ENCODE measurements at regions not wholly inside any gene's neighbourhood (a gene's known extent, or its start where the extent isn't known, plus 50 kb on each side); places are given as distances from the start of the nearest gene placed in this dataset.
"Not testable (repeated sequence)": the region's sequence is repeated elsewhere in the genome, so short reads cannot be mapped to it uniquely, and the experiment has no call there.

DNA sequence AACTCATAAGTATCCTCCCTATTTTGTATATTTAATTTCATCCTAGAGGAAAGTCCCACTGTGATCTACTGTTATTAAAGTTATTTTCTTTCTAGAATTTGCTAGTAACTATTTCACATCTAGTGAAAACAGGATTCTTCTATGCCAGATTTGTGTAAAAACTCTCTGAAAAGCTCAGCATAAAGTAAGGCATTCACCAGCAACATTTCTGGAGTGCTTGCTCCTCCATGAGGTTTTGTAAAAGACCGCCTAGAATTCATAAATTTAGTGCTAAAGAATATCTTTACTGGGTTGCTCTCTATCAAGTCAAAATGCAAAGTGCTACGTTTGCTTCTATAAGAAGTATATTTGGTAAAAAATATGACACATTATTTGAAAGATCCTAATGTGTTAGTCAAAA, 173.5 kb upstream of the IRAK1BP1 start:
- Histone ChIP-seq H3K27me3 (no peaks in the 10 kb centered on the region), H3K4me3 (no peak overlapping the region), H3K27ac (no peak overlapping the region), H3K9me3 (replicated peaks in 1 of 3) (no peaks in the 10 kb centered on the region), H3K36me3 (replicated peaks in 1 of 2) (no peaks in the 10 kb centered on the region), H3K4me1 (replicated peaks in 1 of 2) (no peaks in the 10 kb centered on the region)
- 53 to 65% (median 55%) methylated on average over 2 of the region's 2 CpGs for WGBS, 4 donors
- no peak for TF ChIP-seq CTCF (IDR thresholded peaks at IDR 0.05)
- no peak for TF ChIP-seq POLR2A (IDR thresholded peaks at IDR 0.05)
- DNase-seq: no peak
- intact Hi-C loops (cut with DNase I): no loop called here

GRCh38 chr6:78694628-78695027, 172.7 kb upstream of the IRAK1BP1 start:
- H3K27me3 ChIP-seq; H3K4me3 ChIP-seq; DNase-seq; H3K9me3 ChIP-seq (replicated peaks in 1 of 3); H3K36me3 ChIP-seq (replicated peaks in 1 of 2); intact Hi-C loops (cut with DNase I); H3K4me1 ChIP-seq (replicated peaks in 1 of 2); H3K27ac ChIP-seq: not testable (repeated sequence)
- WGBS, 4 donors: 49 to 78% (median 74%) methylated on average over 3 to 10 of the region's 10 CpGs

DNA sequence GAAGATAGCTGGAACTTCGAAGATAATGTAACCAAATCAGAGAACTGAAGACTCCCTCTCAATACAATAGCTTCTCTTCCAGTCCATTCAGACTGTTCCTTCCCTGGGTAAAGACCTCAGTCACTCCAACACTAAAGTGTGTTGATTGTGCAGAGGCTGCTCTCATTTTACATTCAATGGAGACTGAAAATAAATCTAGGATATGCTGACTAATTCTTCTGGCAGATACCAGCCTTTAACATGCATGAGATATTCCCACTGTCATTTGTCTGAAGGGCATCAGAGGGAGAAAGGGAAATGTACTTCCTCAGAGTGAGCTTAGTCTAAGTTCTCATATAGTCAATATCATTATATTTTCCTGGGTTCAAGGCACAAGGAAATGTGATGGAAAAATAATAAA, 166.4 kb upstream of the IRAK1BP1 start:
- 59 to 75% (median 72%) methylated on average over 1 of the region's 1 CpG for WGBS, 4 donors
- intact Hi-C loops (cut with DNase I): no loop called here
- H3K27ac ChIP-seq: no peak overlapping the region
- no peaks in the 10 kb centered on the region for H3K27me3 ChIP-seq
- no peak overlapping the region for H3K4me3 ChIP-seq
- TF ChIP-seq POLR2A (IDR thresholded peaks at IDR 0.05): no peak
- no peak for TF ChIP-seq CTCF (IDR thresholded peaks at IDR 0.05)
- H3K9me3 ChIP-seq (replicated peaks in 1 of 3): no peaks in the 10 kb centered on the region
- no peaks in the 10 kb centered on the region for H3K4me1 ChIP-seq (replicated peaks in 1 of 2)
- no peaks in the 10 kb centered on the region for H3K36me3 ChIP-seq (replicated peaks in 1 of 2)
- no peak for DNase-seq

DNA sequence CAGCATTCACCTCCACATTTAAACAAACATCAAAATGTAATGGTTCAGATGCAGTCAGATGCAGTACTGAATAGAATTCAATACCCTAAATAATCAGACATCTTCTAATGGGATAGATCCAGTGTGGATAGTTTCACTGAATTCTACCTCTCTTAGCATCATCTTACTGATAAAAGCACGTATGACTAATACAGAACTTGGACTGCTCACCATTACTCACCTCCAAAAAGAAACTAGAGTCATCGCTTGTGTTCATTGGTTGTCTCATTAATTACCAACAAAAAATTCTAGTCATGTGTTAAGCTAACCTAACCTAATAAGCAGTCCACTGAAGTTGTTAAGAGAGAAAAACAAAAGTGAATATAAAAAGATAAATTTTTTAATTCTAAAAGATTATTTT, 165.9 kb upstream of the IRAK1BP1 start:
- H3K4me3 ChIP-seq: no peak overlapping the region
- intact Hi-C loops (cut with DNase I): no loop called here
- H3K36me3 ChIP-seq (replicated peaks in 1 of 2): no peaks in the 10 kb centered on the region
- WGBS, 4 donors: 37 to 47% (median 40%) methylated on average over 2 of the region's 2 CpGs
- H3K27me3 ChIP-seq: no peaks in the 10 kb centered on the region
- no peaks in the 10 kb centered on the region for H3K4me1 ChIP-seq (replicated peaks in 1 of 2)
- no peak for DNase-seq
- TF ChIP-seq CTCF (IDR thresholded peaks at IDR 0.05): no peak
- no peak for TF ChIP-seq POLR2A (IDR thresholded peaks at IDR 0.05)
- no peak overlapping the region for H3K27ac ChIP-seq
- H3K9me3 ChIP-seq (replicated peaks in 1 of 3): no peaks in the 10 kb centered on the region

DNA sequence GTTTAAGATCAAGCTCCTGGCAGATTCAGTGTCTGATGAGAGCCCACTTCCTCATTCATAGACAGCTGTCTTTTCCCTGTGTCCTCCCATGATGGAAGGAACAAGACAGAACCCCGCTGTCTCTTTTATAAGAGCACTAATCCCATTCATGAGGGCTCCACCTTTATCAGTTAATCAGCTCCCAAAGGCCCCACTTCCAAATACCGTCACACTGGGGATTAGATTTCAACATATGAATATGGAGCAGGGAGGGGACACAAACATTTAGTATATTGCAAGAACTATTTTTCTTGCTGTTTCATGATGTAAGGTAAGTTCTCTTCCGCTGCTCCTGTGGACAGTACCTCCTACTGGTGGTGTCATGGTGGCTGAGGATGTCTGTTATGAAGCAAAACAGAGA, 158.3 kb upstream of the IRAK1BP1 start:
- no peak for TF ChIP-seq CTCF (IDR thresholded peaks at IDR 0.05)
- no peak for DNase-seq
- WGBS, 4 donors: 76 to 90% (median 85%) methylated on average over 3 of the region's 3 CpGs

More for the DNA sequence above, 158.3 kb upstream of the IRAK1BP1 start:
- intact Hi-C loops (cut with DNase I): no loop called here
- H3K9me3 ChIP-seq (replicated peaks in 1 of 3): no peaks in the 10 kb centered on the region
- H3K27ac ChIP-seq: no peak overlapping the region
- no peaks in the 10 kb centered on the region for H3K36me3 ChIP-seq (replicated peaks in 1 of 2)
- H3K4me3 ChIP-seq: no peak overlapping the region
- H3K27me3 ChIP-seq: no peaks in the 10 kb centered on the region
- H3K4me1 ChIP-seq (replicated peaks in 1 of 2): no peaks in the 10 kb centered on the region

All from adrenal gland (tissue), 9 donors.